HG03432 (cell line): ENCODE measurements at regions not wholly inside any gene's neighbourhood (a gene's known extent, or its start where the extent isn't known, plus 50 kb on each side); places are given as distances from the start of the nearest gene placed in this dataset.
"Not testable (repeated sequence)": the region's sequence is repeated elsewhere in the genome, so short reads cannot be mapped to it uniquely, and the experiment has no call there.

Experiments
- ATAC-seq: cut with Tn5 transposase; IDR thresholded peaks from one replicate; pipeline ENCODE4 v1.9.1; 2021; ENCODE audit warnings: mild to moderate bottlenecking, moderate library complexity; ENCODE audit not compliant: unreplicated experiment

DNA sequence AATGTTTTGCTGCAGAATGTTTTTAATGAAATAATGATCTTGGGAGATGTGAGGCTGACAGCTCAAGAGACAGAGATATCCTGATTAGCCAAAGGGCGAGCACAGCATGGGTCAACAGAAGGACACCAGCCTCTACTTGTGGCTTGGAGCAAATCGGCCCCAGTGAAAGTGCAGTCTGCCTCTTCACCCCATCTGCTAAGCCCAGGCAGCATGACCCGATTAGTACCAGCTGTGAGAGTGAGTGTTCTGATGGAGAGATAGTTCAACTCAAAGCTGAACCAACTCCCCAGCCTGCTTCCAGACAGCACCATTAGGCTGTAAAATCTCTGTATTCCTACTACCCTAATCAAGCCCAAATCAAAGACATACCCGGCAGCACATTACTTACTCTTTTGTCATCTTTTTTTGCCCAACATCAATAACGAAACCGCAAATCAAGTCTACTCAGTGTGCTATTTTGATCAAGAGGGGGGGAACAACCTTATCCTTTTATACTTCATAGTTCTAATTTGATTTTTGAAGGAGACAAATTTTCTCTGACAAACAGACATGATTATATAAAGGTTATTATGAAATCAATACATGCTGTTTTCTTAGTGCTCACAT is 514.1 kb upstream of the NRSN1 start:
- no peak for ATAC-seq

DNA sequence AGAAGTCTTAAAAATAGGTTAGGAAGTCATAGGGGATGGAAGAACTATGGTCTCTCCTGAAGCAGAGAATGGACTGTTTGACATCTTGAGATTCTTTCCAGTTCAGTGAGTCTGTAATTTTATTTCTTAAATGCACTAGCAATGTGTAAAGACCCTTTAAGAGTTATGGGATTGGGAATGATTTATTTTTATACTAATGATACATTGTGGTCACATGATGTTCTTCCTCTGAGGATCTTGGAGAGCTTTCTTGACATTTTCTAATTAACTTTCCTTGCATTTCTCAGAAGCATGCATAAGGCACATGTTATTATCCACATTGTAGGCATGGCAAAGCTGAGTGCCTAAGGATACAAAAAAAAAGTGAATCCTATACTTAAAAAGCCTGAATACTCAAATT is 507.6 kb upstream of the NRSN1 start:
- ATAC-seq = no peak

- no peak for ATAC-seq
Measured at GRCh38 chr6:23620911-23621401, 505.1 kb upstream of the NRSN1 start.

DNA sequence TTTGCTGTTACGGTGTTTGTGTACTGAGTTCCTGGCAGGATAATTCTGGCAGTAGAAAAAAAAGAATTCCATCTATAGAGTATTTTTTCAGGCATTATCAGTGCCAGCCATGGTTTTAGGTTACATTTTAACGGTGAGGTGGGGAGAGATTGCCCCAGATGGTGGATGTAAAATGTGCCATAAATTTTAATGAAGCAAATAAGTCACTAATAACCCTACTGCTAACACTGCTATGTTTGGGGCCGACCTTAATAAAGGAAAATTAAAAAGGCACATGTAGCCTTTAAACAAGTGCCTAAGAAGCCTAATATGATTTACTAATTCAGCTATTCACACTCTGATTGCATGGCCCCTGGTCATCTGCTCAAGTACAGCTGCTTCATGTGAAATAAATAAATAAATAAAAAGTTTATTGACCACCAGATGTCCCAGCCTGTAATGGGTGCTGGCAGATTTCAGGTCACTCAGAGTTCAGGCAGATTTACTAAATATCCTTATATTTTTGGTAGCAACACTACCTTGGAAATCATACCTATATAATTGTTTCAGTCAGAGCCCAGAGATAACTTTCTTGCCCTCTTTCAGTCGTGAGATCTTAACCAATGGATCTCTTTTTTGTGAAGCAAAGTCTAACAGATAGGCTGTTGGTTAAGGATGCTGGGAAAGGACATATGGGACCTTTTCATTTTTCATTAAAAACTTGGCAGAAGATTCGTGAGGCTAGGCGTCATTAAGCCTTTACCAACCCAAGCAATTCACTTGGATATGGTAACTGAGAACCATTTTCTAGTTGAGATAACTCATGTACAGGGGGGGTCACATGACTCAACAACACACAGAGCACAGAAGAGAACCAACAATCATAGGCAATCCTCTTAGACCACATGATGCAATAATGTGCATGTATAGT is 495.0 kb upstream of the NRSN1 start:
- ATAC-seq = no peak

- ATAC-seq = no peak
Measured at GRCh38 chr6:23633996-23634395, 492.0 kb upstream of the NRSN1 start.

GRCh38 chr6:23635150-23635549 is 490.9 kb upstream of the NRSN1 start:
- no peak for ATAC-seq

DNA sequence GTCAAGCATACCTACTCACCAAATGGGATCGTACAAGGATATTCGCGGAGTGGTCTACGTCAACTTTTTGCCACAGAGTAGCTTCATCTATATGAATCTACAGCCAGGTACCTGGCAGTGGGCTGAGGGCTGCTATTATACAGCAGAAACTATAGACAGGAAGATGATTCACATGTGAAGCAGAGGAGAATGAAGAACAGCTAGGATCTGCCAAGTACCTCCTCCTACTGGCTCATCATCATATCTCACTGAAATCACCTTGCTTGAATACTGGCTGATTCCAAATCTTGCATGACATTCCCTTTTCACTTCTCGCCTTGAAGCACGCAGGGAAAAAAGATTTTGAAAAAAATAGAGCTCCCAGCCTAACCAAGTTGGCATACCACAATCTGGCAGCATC is 488.7 kb upstream of the NRSN1 start:
- no peak for ATAC-seq

DNA sequence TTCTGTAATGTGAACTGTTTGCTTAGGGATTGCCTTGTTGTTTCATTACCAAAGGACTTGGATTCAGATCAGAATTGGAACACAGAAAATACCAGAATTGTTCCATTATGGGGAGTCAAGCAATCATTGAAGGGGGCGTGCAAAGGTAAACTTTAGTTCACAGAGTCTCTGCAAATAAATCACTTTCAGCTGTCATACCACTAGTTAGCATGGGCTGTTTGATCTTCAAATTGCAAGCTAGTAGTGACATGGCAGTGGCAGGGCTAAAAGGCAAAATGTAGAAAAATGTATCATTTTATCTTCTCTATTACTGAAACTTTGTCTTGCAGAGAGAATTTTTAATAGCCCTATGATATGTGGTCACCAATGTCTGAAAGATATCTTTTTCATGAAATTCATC is 483.2 kb upstream of the NRSN1 start:
- ATAC-seq = no peak

- no peak for ATAC-seq
Measured at GRCh38 chr6:23647045-23647444, 479.0 kb upstream of the NRSN1 start.

DNA sequence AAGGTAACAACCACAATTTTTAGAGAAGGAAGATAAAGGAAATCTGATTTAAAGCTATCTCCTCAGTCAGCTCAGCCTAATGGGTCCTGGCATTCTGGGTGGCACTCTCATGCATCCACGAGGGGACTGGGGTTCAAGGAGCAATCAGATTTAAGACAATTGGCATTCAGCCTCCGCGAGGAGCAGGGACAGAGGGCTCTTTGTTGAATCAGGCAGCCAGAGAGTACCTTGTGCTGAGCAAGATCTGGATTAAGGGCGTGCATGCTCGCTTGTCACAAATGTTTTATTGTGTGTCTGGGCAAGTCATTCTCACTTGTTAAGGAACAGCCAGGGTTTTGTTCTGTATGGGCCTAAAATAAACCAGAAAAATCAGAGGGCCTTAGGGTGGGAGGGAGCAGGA is 475.3 kb upstream of the NRSN1 start:
- ATAC-seq = no peak

DNA sequence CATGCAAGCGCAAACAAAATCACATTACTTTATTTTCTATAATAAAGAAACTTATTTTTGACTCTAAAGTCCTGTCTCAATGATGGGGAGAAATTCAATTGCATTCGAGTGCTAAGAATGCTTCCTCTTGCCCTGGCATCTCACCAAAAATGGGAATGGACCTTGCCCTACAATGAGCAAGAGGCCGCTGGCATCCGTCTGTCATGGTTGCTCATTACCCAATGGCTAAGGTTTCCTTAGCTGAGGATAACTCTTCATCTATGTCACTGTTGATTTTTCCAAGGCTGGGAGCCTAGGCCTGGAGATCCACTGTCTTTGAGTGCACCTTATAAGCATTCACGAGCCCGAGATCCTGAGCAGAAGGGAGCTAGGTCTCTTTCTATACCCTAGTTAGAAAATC is 471.3 kb upstream of the NRSN1 start:
- no peak for ATAC-seq

GRCh38 chr6:23655525-23655924 is 470.5 kb upstream of the NRSN1 start:
- no peak for ATAC-seq

- ATAC-seq = no peak
Measured at GRCh38 chr6:23656255-23657194, 469.5 kb upstream of the NRSN1 start.

DNA sequence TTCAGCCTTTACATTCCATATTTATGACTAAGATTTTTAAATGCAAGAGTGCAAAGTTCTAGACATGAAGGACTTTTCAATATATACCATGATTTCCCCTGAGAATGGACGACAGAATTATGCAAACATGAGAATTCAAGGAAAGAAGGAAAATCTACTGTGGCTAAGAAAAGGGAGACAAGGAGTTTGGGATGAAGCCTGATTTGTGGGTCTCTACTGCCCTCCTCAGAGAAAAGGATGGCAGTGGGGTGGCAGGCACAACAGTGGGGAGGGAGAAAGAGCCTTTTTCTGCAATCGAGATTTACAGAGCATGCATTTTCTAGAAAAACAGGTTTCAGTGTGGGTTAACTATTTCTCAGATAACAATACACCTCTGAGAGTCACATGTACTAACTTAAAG is 466.9 kb upstream of the NRSN1 start:
- no peak for ATAC-seq

DNA sequence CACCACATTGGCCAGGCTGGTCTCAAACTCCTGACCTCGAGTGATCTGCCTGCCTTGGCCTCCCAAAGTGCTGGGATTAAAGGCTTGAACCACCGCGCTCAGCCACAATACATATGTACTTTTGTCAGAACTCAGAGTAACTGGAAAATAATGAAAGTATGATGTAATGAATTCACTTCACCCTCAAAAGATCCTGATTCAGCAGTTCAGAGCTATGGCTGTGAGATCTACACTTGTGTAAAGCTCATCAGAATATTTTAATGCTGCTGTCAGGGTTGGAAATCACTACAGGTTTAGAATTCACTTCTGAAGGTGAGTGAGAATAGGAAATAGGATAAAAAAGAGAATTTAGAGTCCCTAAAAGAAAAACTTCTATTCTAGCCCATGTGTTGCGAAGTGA is 464.5 kb upstream of the NRSN1 start:
- ATAC-seq = no peak

- ATAC-seq = no peak
Measured at GRCh38 chr6:23663096-23663495, 462.9 kb upstream of the NRSN1 start.

GRCh38 chr6:23663652-23664051 is 462.4 kb upstream of the NRSN1 start:
- no peak for ATAC-seq

- not testable (repeated sequence) for ATAC-seq
Measured at GRCh38 chr6:23665911-23666310, 460.1 kb upstream of the NRSN1 start.

GRCh38 chr6:23672737-23673136 is 453.3 kb upstream of the NRSN1 start:
- no peak for ATAC-seq

DNA sequence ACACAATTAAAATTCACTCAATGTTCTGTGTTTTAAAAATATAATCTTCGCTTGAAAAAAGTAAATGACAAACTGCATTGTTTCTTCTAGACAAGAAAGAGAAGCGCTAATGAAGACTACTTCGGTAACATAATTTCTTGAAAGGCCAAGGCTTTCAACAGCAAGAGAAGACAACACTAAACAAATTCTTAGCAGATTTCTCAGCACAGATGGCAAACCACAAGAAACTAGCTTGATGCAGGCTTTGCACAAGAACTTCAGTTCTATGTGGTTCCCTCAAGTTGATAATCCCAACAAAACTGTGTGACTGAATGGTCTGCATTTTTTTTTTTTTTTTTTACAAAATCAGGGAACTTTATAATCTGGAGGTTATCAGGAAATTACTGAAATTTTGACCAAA is 447.4 kb upstream of the NRSN1 start:
- no peak for ATAC-seq

- ATAC-seq = no peak
Measured at GRCh38 chr6:23681743-23682142, 444.3 kb upstream of the NRSN1 start.
